LNCAP (cell line): ENCODE measurements at regions not wholly inside any gene's neighbourhood (a gene's known extent, or its start where the extent isn't known, plus 50 kb on each side); places are given as distances from the start of the nearest gene placed in this dataset.

Experiments
- TF ChIP-seq, protein P1 (sequence below): fragments of 450-650 bp; IDR thresholded peaks from 2 replicates; pipeline ENCODE4 v1.5.1; 2017; ENCODE audit warnings: mild to moderate bottlenecking

DNA sequence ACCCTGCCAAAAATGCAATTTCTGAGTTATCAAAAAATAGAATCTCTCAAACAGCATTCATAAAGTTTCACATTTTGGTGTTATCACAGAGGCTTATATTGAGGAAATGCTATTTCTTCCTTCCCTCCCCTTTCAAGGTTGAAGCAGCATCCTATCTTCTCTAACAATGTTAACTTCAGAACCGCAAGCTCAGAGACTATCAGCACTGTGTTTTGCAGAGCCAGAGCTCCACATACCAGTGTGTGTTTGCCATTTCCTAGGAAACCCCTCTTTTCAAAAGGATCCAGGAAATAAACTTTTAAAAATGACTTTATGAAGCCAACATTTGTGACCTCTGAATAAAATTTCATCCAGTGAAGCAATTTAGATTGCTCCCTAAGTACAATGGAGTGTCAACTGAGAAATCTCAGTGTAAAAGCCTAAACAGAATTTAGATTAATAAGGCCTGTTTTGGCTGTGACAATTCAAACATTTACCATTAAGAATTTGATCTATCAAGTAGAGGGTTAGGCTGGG lies 332.6 kb downstream of the NOVA1 start:
- TF ChIP-seq, protein P1, sequence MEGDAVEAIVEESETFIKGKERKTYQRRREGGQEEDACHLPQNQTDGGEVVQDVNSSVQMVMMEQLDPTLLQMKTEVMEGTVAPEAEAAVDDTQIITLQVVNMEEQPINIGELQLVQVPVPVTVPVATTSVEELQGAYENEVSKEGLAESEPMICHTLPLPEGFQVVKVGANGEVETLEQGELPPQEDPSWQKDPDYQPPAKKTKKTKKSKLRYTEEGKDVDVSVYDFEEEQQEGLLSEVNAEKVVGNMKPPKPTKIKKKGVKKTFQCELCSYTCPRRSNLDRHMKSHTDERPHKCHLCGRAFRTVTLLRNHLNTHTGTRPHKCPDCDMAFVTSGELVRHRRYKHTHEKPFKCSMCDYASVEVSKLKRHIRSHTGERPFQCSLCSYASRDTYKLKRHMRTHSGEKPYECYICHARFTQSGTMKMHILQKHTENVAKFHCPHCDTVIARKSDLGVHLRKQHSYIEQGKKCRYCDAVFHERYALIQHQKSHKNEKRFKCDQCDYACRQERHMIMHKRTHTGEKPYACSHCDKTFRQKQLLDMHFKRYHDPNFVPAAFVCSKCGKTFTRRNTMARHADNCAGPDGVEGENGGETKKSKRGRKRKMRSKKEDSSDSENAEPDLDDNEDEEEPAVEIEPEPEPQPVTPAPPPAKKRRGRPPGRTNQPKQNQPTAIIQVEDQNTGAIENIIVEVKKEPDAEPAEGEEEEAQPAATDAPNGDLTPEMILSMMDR, result no peak

DNA sequence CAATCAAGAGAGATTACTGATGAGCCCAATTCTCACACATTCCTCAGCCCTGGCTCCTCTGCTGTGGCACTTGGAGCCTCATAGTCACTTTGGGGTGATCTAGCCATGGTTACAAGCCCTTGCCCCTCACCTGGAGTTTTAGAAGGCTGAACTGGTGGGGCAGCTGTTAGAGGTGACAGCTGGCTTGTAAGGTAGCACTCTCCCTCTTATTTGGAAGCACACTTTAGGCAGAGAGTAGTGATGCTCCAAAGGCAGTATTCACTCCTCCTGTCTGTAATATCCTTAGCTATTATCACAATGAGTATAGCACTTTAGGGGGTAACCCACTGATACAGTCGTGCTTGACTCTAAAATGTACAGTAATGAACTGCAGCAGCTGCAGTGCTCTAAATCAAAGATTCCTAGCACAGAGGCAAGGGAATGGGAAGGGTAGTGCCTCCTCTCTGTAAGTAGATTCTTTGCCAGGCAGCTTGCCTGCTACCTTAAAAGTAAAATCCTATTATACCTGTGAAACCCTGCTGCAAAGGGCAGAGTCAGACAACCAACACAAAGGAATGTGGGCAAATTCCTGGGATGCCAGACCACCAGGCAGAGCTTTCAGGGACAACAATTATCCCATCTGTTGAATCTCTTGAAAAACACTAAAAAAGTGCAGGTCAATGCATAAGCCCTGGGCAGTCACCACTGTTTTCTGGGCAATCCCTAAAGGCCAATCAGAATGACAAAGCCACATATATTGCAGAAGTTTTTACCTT lies 336.3 kb downstream of the NOVA1 start:
- TF ChIP-seq, protein P1, result no peak

DNA sequence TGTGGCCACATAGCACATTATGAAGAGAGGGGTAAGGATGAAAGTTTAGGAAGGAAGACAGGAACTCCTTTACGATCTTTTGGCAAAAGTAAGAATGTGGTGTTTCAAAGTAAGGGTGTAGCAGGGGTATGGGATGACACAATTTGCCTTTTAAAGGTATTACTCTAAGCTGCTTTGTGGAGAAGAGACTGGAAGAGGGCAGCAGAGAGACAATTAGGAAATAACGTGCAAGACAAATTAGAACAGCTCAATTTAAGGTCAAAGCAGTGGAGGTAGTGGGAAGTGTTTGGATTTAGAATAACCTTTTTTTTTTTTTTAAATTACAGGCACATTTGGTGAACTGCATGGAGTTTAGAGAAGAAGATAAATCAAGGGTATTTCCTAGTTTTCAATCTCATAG lies 342.6 kb downstream of the NOVA1 start:
- TF ChIP-seq, protein P1, result peak; percentile 58

DNA sequence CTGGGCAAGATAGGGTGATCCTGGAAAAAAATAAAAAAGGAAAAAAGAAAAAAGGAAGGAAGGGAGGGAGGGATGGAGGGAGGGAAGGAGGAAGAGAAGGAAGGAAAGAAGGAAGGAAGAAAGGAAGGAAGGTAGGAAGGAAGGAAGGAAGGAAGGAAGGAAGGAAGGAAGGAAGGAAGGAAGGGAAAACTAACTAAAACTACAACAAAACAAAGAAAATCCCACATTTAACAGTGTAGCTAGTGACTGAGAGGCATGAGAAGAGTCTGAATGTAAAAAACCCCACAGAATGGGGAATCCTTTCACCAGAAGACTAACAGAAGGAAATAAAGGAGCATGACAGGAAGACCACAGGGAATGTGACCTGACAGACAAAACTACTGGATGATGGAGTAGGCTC lies 345.7 kb downstream of the NOVA1 start:
- TF ChIP-seq, protein P1, result no peak

DNA sequence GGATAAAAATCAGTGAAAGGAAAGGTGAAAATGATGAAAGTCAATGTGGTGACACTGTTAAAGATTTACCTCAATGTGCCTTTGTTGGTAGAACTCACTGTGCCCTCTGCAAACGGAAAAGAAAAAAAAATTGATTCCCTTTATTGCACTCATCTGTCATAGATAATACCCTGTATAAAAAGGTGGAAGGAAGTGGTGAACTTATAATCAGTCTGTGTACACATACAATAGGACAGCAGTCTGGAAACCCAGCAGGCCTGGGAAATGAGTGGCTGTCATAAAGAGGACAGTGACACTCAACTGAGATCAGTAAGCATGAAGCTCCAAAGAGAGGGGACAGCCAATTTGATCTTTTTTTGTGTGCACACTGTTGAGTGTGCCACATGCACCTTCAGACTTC lies 364.7 kb downstream of the NOVA1 start:
- TF ChIP-seq, protein P1, result no peak

DNA sequence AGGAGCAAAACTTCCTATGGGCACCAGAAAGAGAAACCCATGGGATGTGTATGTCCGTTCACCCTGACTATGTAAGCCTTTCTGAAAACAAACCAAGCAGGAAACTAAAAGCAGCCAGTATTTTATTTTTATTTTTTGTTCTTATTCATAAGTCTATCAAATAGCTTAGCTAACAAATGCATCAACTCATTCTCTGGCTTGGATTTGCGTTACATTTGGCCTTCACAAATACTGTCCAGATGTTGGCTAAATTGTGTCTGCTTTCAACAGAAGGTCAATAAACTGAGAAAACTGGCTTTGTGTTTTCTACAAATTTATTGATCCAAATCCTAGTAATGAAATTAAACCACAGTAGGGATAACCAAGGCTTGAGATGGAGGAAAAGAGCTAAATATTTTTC lies 379.0 kb downstream of the NOVA1 start:
- TF ChIP-seq, protein P1, result no peak

DNA sequence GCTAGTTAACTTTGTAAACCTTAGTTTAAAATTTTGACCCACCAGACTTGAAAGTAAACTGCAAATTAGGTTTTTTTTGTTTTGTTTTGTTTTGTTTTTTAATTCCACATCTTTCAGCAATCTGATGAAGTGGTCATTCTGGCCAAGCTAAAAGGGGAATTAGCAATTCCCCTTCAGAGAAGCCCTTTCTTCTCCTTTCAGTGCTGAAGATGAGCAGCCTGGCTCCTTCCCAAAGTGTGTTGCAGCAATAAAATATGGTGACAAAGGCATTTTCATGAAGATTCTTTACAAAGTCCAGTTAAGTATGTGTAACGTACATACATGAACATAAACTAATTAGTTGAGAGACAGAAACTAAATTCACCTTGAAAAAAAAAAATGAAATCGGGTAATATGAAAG lies 380.1 kb downstream of the NOVA1 start:
- TF ChIP-seq, protein P1, result no peak
